ENCODE measurements at regions not wholly inside any gene's neighbourhood (a gene's known extent, or its start where the extent isn't known, plus 50 kb on each side); places are given as distances from the start of the nearest gene placed in this dataset.

- H3K4me3 Mint-ChIP-seq, result no peak overlapping the region
- H3K9me3 Mint-ChIP-seq, result peaks cover 4% of the 10 kb centered on the region
- no peak for ATAC-seq
- H3K36me3 Mint-ChIP-seq (ENCODE audit: low read depth), result peaks cover 19% of the 10 kb centered on the region
- DNase-seq, result no peak
- no peak overlapping the region for H3K27ac Mint-ChIP-seq
- H3K27me3 Mint-ChIP-seq, result no peaks in the 10 kb centered on the region
- peaks cover 16% of the 10 kb centered on the region for H3K4me1 Mint-ChIP-seq
Observed at GRCh38 chr6:11282875-11283274, 50.4 kb upstream of the NEDD9 start.

All from activated naive CD8-positive, alpha-beta T cell treated with anti-CD3 and anti-CD28 coated beads, Interleukin-2, amount 50 U/mL, for 24 hours (primary cell).